Globus pallidus (tissue), 1 donor: ENCODE measurements at regions not wholly inside any gene's neighbourhood (a gene's known extent, or its start where the extent isn't known, plus 50 kb on each side); places are given as distances from the start of the nearest gene placed in this dataset.

Experiments used
- DNase-seq: peaks from one replicate; pipeline ENCODE4 v3.0.0-alpha.2; 2015; ENCODE audit warnings: low spot score

GRCh38 chr13:86201477-86201876 is 402.3 kb upstream of the SLITRK6 start:
- DNase-seq = no peak

- no peak for DNase-seq
Measured at GRCh38 chr13:86193281-86193680, 394.1 kb upstream of the SLITRK6 start.

GRCh38 chr13:86188170-86188569 is 389.0 kb upstream of the SLITRK6 start:
- DNase-seq = no peak

- DNase-seq = no peak
Measured at GRCh38 chr13:86185636-86186035, 386.4 kb upstream of the SLITRK6 start.

- no peak for DNase-seq
Measured at GRCh38 chr13:86185107-86185506, 385.9 kb upstream of the SLITRK6 start.

- DNase-seq = no peak
Measured at GRCh38 chr13:86174622-86175021, 375.4 kb upstream of the SLITRK6 start.

GRCh38 chr13:86172961-86173360 is 373.7 kb upstream of the SLITRK6 start:
- no peak for DNase-seq

- DNase-seq = no peak
Measured at GRCh38 chr13:86161257-86161656, 362.0 kb upstream of the SLITRK6 start.

- DNase-seq = no peak
Measured at GRCh38 chr13:86155756-86156155, 356.5 kb upstream of the SLITRK6 start.

GRCh38 chr13:86142080-86142479 is 342.9 kb upstream of the SLITRK6 start:
- DNase-seq = no peak

GRCh38 chr13:86135856-86136255 is 336.6 kb upstream of the SLITRK6 start:
- DNase-seq = no peak

- no peak for DNase-seq
Measured at GRCh38 chr13:86121881-86122280, 322.7 kb upstream of the SLITRK6 start.

- no peak for DNase-seq
Measured at GRCh38 chr13:86109107-86109506, 309.9 kb upstream of the SLITRK6 start.

- DNase-seq = no peak
Measured at GRCh38 chr13:86108334-86108733, 309.1 kb upstream of the SLITRK6 start.

- DNase-seq = no peak
Measured at GRCh38 chr13:86098511-86098910, 299.3 kb upstream of the SLITRK6 start.

- no peak for DNase-seq
Measured at GRCh38 chr13:86095351-86095750, 296.1 kb upstream of the SLITRK6 start.

- no peak for DNase-seq
Measured at GRCh38 chr13:86090181-86090580, 291.0 kb upstream of the SLITRK6 start.

- DNase-seq = no peak
Measured at GRCh38 chr13:86087244-86087643, 288.0 kb upstream of the SLITRK6 start.

GRCh38 chr13:86085890-86086289 is 286.7 kb upstream of the SLITRK6 start:
- DNase-seq = no peak

GRCh38 chr13:86082121-86082520 is 282.9 kb upstream of the SLITRK6 start:
- no peak for DNase-seq

GRCh38 chr13:86080340-86080995 is 281.2 kb upstream of the SLITRK6 start:
- DNase-seq = no peak

GRCh38 chr13:86066611-86067365 is 267.6 kb upstream of the SLITRK6 start:
- no peak for DNase-seq

GRCh38 chr13:86052141-86052540 is 252.9 kb upstream of the SLITRK6 start:
- no peak for DNase-seq
